ENCODE measurements at regions not wholly inside any gene's neighbourhood (a gene's known extent, or its start where the extent isn't known, plus 50 kb on each side); places are given as distances from the start of the nearest gene placed in this dataset.

DNA sequence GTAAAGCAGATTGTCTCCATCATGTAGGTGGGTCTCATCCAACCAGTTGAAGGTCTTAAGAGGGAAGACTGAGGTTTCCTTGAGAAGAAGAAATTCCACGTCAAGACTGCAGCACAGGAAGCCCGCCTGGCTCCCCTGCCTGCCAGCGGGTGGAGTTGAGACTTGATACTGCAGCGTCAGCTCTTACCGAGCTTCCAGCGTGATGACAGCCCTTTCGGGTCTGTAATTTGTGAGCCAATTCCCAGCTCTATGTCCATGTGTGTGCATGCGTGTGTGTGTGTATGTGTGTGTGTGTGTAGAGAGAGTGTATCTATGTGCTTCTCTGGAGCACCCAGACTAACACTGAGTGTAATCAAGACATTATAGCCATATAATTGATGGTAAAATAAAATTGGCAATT is 379.7 kb upstream of the IRX2 start:
- Histone ChIP-seq H3K27ac (ENCODE audit: low read length in 2 of 2) (no peak overlapping the region), H3K9ac (ENCODE audit: low read length) (no peak overlapping the region), H3K27me3 (replicated peaks in 1 of 4; ENCODE audit: control extremely low read depth in 1 of 4, control insufficient read depth in 3 of 4, insufficient read depth in 4 of 4, low read length in 3 of 4) (no peaks in the 10 kb centered on the region), H2AFZ (ENCODE audit: insufficient read depth, low read depth, low read length, poor library complexity, severe bottlenecking) (no peak overlapping the region), H3K79me2 (ENCODE audit: control insufficient read depth, insufficient read depth, low read length) (no peaks in the 10 kb centered on the region), H3K4me1 (ENCODE audit: control insufficient read depth in 2 of 2, insufficient read depth in 2 of 2, low read length in 2 of 2) (no peaks in the 10 kb centered on the region), H3K4me3 (ENCODE audit: control extremely low read depth in 1 of 5, extremely low read depth in 1 of 5, insufficient read depth in 1 of 5, low read depth in 2 of 5, low read length in 4 of 5) (no peak overlapping the region), H3K36me3 (replicated peaks in 1 of 2; ENCODE audit: control extremely low read depth in 1 of 2, control insufficient read depth in 1 of 2, extremely low read depth in 1 of 2, insufficient read depth in 2 of 2, low read length in 1 of 2) (no peaks in the 10 kb centered on the region), H3K9me3 (ENCODE audit: control extremely low read depth in 1 of 3, control insufficient read depth in 2 of 3, insufficient read depth in 1 of 3, low read length in 2 of 3) (peaks cover 0 to 20% (median 0%) of the 10 kb centered on the region in 3 donors), H3K4me2 (replicated peaks; ENCODE audit: low read depth, low read length, poor library complexity, severe bottlenecking) (no peak overlapping the region), H4K20me1 (ENCODE audit: control insufficient read depth, insufficient read depth, low read length, poor library complexity, severe bottlenecking) (no peaks in the 10 kb centered on the region)
- no peaks in the 10 kb centered on the region for H3K4me1 Mint-ChIP-seq
- POLR2A ChIA-PET: no interaction called here
- H3K9me3 Mint-ChIP-seq (ENCODE audit: insufficient read depth): peaks cover 5% of the 10 kb centered on the region
- DNase-seq (no peak), ATAC-seq (ENCODE audit: low read depth) (no peak)
- intact Hi-C loops (cut with micrococcal nuclease): no loop called here
- no peak for TF ChIP-seq EZH2 (IDR thresholded peaks at IDR 0.05; ENCODE audit: borderline replicate concordance, insufficient read depth, low read depth, low read length, poor library complexity, severe bottlenecking)
- no peak for TF ChIP-seq CTCF (IDR thresholded peaks at IDR 0.05)
- H3K27me3 Mint-ChIP-seq: no peaks in the 10 kb centered on the region
- no peak overlapping the region for H3K4me3 Mint-ChIP-seq
- no peak overlapping the region for H3K27ac Mint-ChIP-seq
- 67% methylated on average over 5 of the region's 8 CpGs for WGBS (ENCODE audit: insufficient coverage)
- CTCF ChIA-PET: no interaction called here

DNA sequence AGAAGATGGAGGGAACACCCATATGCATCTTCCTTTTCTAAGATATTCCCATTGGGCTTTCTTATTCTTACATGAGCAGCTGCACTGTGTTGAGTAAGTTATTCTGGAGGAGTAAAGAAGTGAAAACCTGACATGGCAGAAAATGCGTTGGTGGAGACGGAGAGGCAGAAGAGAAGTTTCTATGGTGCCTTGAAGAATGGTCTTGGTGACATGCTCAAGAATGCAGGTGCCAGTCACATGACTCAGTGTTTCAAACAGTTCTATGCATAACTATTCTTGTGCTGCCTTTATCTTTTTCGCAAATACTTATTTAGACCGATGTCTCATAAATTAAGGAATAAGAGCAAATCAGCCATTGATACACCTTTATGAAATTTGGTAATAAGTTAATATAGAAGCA is 377.8 kb upstream of the IRX2 start:
- H3K9me3 Mint-ChIP-seq (ENCODE audit: insufficient read depth): no peaks in the 10 kb centered on the region
- ChIA-PET CTCF (no interaction called here), POLR2A (no interaction called here)
- H3K27me3 Mint-ChIP-seq: no peaks in the 10 kb centered on the region
- no peak for ATAC-seq (ENCODE audit: low read depth)
- Histone ChIP-seq H3K4me2 (replicated peaks; ENCODE audit: low read depth, low read length, poor library complexity, severe bottlenecking) (no peak overlapping the region), H3K4me1 (ENCODE audit: control insufficient read depth in 2 of 2, insufficient read depth in 2 of 2, low read length in 2 of 2) (no peaks in the 10 kb centered on the region), H3K9ac (ENCODE audit: low read length) (no peak overlapping the region), H3K36me3 (replicated peaks in 1 of 2; ENCODE audit: control extremely low read depth in 1 of 2, control insufficient read depth in 1 of 2, extremely low read depth in 1 of 2, insufficient read depth in 2 of 2, low read length in 1 of 2) (no peaks in the 10 kb centered on the region), H3K27me3 (replicated peaks in 1 of 4; ENCODE audit: control extremely low read depth in 1 of 4, control insufficient read depth in 3 of 4, insufficient read depth in 4 of 4, low read length in 3 of 4) (no peaks in the 10 kb centered on the region), H3K4me3 (ENCODE audit: control extremely low read depth in 1 of 5, extremely low read depth in 1 of 5, insufficient read depth in 1 of 5, low read depth in 2 of 5, low read length in 4 of 5) (no peak overlapping the region), H3K27ac (ENCODE audit: low read length in 2 of 2) (no peak overlapping the region), H3K79me2 (ENCODE audit: control insufficient read depth, insufficient read depth, low read length) (no peaks in the 10 kb centered on the region), H2AFZ (ENCODE audit: insufficient read depth, low read depth, low read length, poor library complexity, severe bottlenecking) (no peak overlapping the region), H4K20me1 (ENCODE audit: control insufficient read depth, insufficient read depth, low read length, poor library complexity, severe bottlenecking) (no peaks in the 10 kb centered on the region), H3K9me3 (ENCODE audit: control extremely low read depth in 1 of 3, control insufficient read depth in 2 of 3, insufficient read depth in 1 of 3, low read length in 2 of 3) (peaks cover 0 to 20% (median 0%) of the 10 kb centered on the region in 3 donors)
- no peaks in the 10 kb centered on the region for H3K4me1 Mint-ChIP-seq
- 83% methylated on average over 2 of the region's 4 CpGs for WGBS (ENCODE audit: insufficient coverage)
- no peak for TF ChIP-seq EZH2 (IDR thresholded peaks at IDR 0.05; ENCODE audit: borderline replicate concordance, insufficient read depth, low read depth, low read length, poor library complexity, severe bottlenecking)
- DNase-seq: no peak
- intact Hi-C loops (cut with micrococcal nuclease): no loop called here
- no peak overlapping the region for H3K27ac Mint-ChIP-seq
- no peak overlapping the region for H3K4me3 Mint-ChIP-seq
